GM10266 (cell line): ENCODE measurements at regions not wholly inside any gene's neighbourhood (a gene's known extent, or its start where the extent isn't known, plus 50 kb on each side); places are given as distances from the start of the nearest gene placed in this dataset.

Experiments
- DNase-seq: peaks from one replicate; pipeline ENCODE4 v3.0.0; 2012; ENCODE audit errors: extremely low spot score
- CTCF ChIP-seq: IDR thresholded peaks from 2 replicates; pipeline ENCODE4 v1.5.1; 2012; ENCODE audit warnings: mild to moderate bottlenecking, low read depth; ENCODE audit not compliant: control insufficient read depth, insufficient read depth; ENCODE audit errors: missing control alignments

DNA sequence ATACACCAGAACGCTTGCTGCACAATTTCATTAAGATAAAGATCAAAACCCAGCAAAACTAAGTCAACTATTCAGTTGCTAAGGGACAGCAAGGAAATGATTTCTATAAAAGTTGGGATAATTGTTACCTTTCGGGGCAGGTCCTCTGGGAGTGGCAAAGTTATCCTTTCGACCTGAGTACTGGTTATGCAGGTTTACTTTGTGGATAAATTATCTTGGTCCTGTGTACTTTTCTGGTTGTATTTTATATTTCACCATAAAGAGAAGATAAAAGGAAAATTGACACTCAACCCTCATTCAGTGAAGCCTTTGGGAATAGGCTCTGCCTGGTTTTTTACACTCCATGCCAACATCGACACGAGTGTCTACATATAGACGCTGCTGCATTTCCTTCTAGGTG is 146.5 kb downstream of the SYK start:
- DNase-seq: no peak

DNA sequence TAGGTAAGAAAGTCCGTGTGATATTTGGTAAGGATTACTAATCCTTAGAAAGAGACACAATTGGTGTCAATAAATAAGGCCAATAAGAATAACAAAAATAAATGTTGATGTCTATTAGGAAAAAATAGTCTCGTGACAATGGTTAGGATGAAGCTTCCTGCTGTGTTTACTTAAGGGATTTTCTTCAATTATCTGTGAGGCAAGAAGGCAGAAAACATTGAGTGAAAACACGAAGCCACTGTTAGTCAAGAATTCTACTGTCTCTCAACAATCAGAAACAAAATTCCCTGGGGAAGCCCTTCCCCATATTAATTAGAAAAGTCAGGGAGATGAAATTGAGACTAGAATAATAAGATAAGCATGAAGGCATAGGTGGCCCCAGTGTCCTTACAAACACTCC is 149.0 kb downstream of the SYK start:
- DNase-seq: no peak
- no peak for TF ChIP-seq CTCF

More for the DNA sequence above, 146.5 kb downstream of the SYK start:
- TF ChIP-seq CTCF: no peak

DNA sequence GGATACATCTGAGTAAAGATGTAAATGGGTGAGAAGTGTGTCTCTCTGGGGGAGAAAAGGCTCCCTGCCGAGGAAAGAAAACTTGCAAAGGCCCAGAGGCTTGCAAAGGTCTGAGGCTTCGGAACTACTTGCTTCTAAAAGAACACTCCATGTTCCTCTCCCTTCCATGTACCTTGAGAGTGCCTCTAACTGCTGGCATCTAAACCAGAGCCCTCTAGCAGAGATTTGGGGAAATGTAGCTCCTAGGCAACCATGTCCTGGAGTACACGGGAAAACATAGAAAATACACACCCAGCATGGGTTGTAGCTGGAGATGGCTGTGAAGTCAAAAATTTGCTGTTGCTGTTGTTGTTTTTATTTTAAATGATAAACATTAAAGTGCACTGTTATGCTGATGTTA is 151.6 kb downstream of the SYK start:
- no peak for DNase-seq
- TF ChIP-seq CTCF: no peak

- DNase-seq: no peak
- TF ChIP-seq CTCF: no peak
These were observed 152.2 kb downstream of the SYK start for GRCh38 chr9:90953805-90954204.

- no peak for TF ChIP-seq CTCF
- DNase-seq: no peak
These were observed 154.6 kb downstream of the SYK start for GRCh38 chr9:90956026-90956810.

GRCh38 chr9:90958328-90958727 is 156.7 kb downstream of the SYK start:
- DNase-seq: no peak
- TF ChIP-seq CTCF: no peak

- DNase-seq: no peak
- no peak for TF ChIP-seq CTCF
These were observed 159.3 kb downstream of the SYK start for GRCh38 chr9:90960941-90961340.
